ENCODE measurements at regions not wholly inside any gene's neighbourhood (a gene's known extent, or its start where the extent isn't known, plus 50 kb on each side); places are given as distances from the start of the nearest gene placed in this dataset.

- DNase-seq (ENCODE audit: low read depth) = no peak
These were observed 94.5 kb upstream of the NFIA start for GRCh38 chr1:60987904-60988303.

- no peak for DNase-seq (ENCODE audit: low read depth)
These were observed 98.1 kb upstream of the NFIA start for GRCh38 chr1:60984062-60984799.

GRCh38 chr1:60983701-60984061 is 98.7 kb upstream of the NFIA start:
- no peak for DNase-seq (ENCODE audit: low read depth)

GRCh38 chr1:60982539-60982938 is 99.8 kb upstream of the NFIA start:
- DNase-seq (ENCODE audit: low read depth) = no peak

GRCh38 chr1:60981357-60981756 is 101.0 kb upstream of the NFIA start:
- DNase-seq (ENCODE audit: low read depth) = no peak

- no peak for DNase-seq (ENCODE audit: low read depth)
These were observed 103.7 kb upstream of the NFIA start for GRCh38 chr1:60978421-60979357.

GRCh38 chr1:60977661-60978060 is 104.7 kb upstream of the NFIA start:
- DNase-seq (ENCODE audit: low read depth) = no peak

GRCh38 chr1:60974524-60975372 is 107.6 kb upstream of the NFIA start:
- no peak for DNase-seq (ENCODE audit: low read depth)

- no peak for DNase-seq (ENCODE audit: low read depth)
These were observed 108.7 kb upstream of the NFIA start for GRCh38 chr1:60973668-60974067.

- DNase-seq (ENCODE audit: low read depth) = peak; percentile 54
These were observed 109.5 kb upstream of the NFIA start for GRCh38 chr1:60972841-60973364.

- DNase-seq (ENCODE audit: low read depth) = no peak
These were observed 111.0 kb upstream of the NFIA start for GRCh38 chr1:60971330-60971729.

GRCh38 chr1:60969971-60970509 is 112.3 kb upstream of the NFIA start:
- DNase-seq (ENCODE audit: low read depth) = no peak

- DNase-seq (ENCODE audit: low read depth) = no peak
These were observed 117.0 kb upstream of the NFIA start for GRCh38 chr1:60965280-60965854.

GRCh38 chr1:60963167-60963940 is 119.0 kb upstream of the NFIA start:
- DNase-seq (ENCODE audit: low read depth) = no peak

GRCh38 chr1:60960891-60961461 is 121.4 kb upstream of the NFIA start:
- DNase-seq (ENCODE audit: low read depth) = peak; percentile 18

- no peak for DNase-seq (ENCODE audit: low read depth)
These were observed 122.7 kb upstream of the NFIA start for GRCh38 chr1:60959701-60960100.

GRCh38 chr1:60958001-60958400 is 124.4 kb upstream of the NFIA start:
- no peak for DNase-seq (ENCODE audit: low read depth)

- no peak for DNase-seq (ENCODE audit: low read depth)
These were observed 125.8 kb upstream of the NFIA start for GRCh38 chr1:60956520-60956919.

- no peak for DNase-seq (ENCODE audit: low read depth)
These were observed 129.7 kb upstream of the NFIA start for GRCh38 chr1:60952612-60953111.

All from RPMI7951 (cell line).